ENCODE measurements at regions not wholly inside any gene's neighbourhood (a gene's known extent, or its start where the extent isn't known, plus 50 kb on each side); places are given as distances from the start of the nearest gene placed in this dataset.

GRCh38 chr14:34059925-34060650 is 109.2 kb upstream of the EGLN3 start (continued):
- TF ChIP-seq ZC3H13 (CRISPR knock-in tag; IDR thresholded peaks at IDR 0.05): no peak; the same call in 1 of the 2 replicates
- TF ChIP-seq ZNF451 (CRISPR knock-in tag; IDR thresholded peaks at IDR 0.05): no peak
- peak; percentile 72; the same call in 1 of the 2 replicates for TF ChIP-seq ZNF784 (CRISPR knock-in tag; IDR thresholded peaks at IDR 0.05; ENCODE audit: borderline replicate concordance)
- TF ChIP-seq KDM5B (CRISPR knock-in tag; IDR thresholded peaks at IDR 0.05; ENCODE audit: borderline replicate concordance): peak; percentile 84; the same call in 1 of the 2 replicates
- no peak for TF ChIP-seq GPBP1L1 (CRISPR knock-in tag; IDR thresholded peaks at IDR 0.05)
- TF ChIP-seq NKX3-1 (CRISPR knock-in tag; IDR thresholded peaks at IDR 0.05): no peak
- no peak for TF ChIP-seq THYN1 (CRISPR knock-in tag; IDR thresholded peaks at IDR 0.05; ENCODE audit: borderline replicate concordance, low read depth)
- peak; percentile 91; the same call in 1 of the 2 replicates for TF ChIP-seq SRY (CRISPR knock-in tag; IDR thresholded peaks at IDR 0.05)
- TF ChIP-seq SPEN (CRISPR knock-in tag; IDR thresholded peaks at IDR 0.05; ENCODE audit: low read depth): peak; percentile 21; the same call in 1 of the 2 replicates
- peak; percentile 16 for TF ChIP-seq IRF9 (CRISPR knock-in tag; IDR thresholded peaks at IDR 0.05; ENCODE audit: borderline replicate concordance)
- TF ChIP-seq MTA1 (CRISPR knock-in tag; IDR thresholded peaks at IDR 0.05; ENCODE audit: borderline replicate concordance): peak; percentile 31; the same call in 1 of the 2 replicates
- TF ChIP-seq MLX (CRISPR knock-in tag; IDR thresholded peaks at IDR 0.05): peak; percentile 31; the same call in 1 of the 2 replicates
- no peak for TF ChIP-seq NFRKB (IDR thresholded peaks at IDR 0.05)
- TF ChIP-seq ZNF574 (CRISPR knock-in tag; IDR thresholded peaks at IDR 0.05): peak; percentile 36; the same call in 1 of the 2 replicates
- 0 out of 2 replicates have a peak, but pooled peaks have one; percentile 39 for TF ChIP-seq ZNF724P (CRISPR knock-in tag; IDR thresholded peaks at IDR 0.05; ENCODE audit: borderline replicate concordance)
- no peak for TF ChIP-seq ETS1 (CRISPR knock-in tag; IDR thresholded peaks at IDR 0.05)
- peak; percentile 82 for TF ChIP-seq FOSL2 (CRISPR knock-in tag; IDR thresholded peaks at IDR 0.05)
- TF ChIP-seq IRF2 (CRISPR knock-in tag; IDR thresholded peaks at IDR 0.05): no peak; the same call in 1 of the 2 replicates
- TF ChIP-seq ZNF768 (CRISPR knock-in tag; IDR thresholded peaks at IDR 0.05): peak; percentile 18; the same call in 1 of the 2 replicates
- TF ChIP-seq TFDP2 (CRISPR knock-in tag; IDR thresholded peaks at IDR 0.05): peak; percentile 69; the same call in 1 of the 2 replicates

Measured in HepG2 (cell line).